GM21576 (cell line): ENCODE measurements at regions not wholly inside any gene's neighbourhood (a gene's known extent, or its start where the extent isn't known, plus 50 kb on each side); places are given as distances from the start of the nearest gene placed in this dataset.
"Not testable (repeated sequence)": the region's sequence is repeated elsewhere in the genome, so short reads cannot be mapped to it uniquely, and the experiment has no call there.

Source experiments
- ATAC-seq: cut with Tn5 transposase; IDR thresholded peaks from one replicate; pipeline ENCODE4 v1.9.1; 2021; ENCODE audit warnings: mild to moderate bottlenecking, moderate library complexity; ENCODE audit not compliant: unreplicated experiment

DNA sequence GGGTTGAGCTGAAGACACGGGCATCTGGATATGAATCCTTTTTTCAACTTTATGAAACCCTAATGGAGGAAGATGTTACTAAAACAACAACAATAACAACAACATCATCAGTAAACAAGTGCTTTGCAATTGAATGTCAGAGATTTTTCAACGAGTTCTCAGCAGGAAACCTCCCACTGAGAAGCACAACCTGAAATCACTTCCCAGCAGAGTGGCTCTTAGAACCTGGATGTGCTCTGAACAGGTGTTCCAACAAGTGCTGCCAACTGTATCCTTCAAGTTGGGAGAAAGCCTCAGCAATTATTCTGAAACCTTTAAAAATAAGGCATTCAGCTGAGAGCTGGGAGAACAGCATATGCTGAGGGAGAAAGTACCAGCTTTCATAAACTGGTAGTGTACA, 1622.7 kb upstream of the CELF4 start:
- ATAC-seq, result no peak

DNA sequence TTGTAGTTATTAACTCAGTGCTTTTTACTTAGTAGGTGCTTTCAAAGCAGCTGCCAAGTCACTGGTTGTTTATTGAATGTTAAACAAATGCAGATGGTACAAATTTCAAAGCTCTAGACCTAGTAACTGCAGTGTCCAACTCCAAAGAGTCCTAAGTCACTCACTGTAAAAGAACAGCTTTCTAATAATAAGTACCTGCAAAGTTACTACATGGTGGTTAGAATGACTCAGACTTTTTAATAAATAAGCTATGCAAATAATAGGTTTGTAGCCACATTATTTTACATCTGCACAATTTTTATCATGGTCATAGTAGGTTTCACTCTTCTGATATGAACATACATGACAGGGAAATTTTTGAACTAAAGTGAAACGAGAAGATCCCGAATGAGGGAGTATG, 1620.4 kb upstream of the CELF4 start:
- ATAC-seq, result no peak

DNA sequence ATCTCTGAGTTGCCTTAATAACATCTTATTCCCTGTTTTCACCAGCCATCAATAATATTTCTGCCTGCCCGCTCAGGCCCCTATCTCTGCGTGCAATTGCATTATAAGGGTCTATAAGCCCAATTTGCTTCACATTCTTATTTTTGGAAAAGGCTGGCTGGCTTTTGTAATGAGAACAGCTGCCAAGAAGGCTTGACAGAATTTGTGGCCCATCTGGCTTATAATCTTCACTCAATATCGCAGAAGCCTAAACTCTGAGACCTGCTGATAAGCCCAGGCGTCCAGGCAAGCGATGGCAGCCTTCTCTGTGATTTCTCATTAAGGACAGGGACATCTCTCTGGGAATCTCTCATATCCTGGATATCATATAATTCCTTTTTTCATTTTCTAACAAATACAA, 1618.6 kb upstream of the CELF4 start:
- no peak for ATAC-seq

DNA sequence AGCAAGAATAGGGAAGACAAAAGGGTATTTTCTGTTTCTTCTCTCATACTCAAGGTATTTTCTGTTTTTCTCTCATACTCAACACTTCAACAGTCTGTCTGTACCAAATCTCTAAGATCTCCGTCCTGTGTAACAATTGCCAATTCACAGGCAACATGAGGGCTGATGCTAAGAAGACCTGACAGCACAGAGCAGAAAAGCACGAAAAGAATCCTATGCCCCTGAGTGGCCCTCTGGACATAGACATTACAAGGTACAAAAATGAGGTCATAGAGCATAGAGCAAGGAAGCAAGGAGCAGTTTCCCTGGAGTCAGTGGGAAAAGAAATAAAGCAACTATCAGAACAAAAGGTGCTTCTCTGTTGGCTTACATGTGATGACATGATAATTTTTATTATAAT, 1612.6 kb upstream of the CELF4 start:
- no peak for ATAC-seq

DNA sequence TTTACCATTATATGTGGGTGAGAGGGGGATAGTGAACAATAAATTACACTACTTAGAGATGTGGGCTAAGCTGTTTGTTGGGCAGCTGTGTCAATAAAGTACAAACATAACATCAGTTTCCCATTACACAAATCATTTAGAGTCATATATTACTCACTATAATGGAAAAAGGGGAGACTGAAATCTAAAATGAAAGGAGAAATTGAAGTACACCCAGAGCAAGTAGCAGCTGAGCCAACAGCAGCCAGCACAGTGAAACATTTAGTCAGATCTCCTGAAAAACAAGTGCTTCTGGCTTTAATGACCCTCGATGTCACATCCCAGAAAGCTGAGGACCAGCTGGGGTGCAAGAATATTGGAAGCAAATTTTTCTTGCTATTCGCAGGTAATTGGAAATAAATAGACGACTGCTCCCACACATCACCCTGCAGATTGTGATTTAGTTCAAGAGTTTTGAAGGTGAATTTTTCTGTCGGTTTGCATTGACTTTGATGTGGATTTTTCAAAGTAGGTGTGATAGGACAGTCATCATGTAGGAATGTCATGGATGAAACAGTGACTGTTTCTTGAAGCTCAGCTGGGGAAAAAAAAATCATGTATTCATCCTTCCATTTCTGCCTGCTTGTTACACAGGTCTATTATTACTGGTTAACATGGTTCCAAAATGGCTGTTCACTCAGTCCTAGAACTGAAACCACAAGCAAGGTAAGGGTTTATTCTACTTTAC, 1607.3 kb upstream of the CELF4 start:
- no peak for ATAC-seq

DNA sequence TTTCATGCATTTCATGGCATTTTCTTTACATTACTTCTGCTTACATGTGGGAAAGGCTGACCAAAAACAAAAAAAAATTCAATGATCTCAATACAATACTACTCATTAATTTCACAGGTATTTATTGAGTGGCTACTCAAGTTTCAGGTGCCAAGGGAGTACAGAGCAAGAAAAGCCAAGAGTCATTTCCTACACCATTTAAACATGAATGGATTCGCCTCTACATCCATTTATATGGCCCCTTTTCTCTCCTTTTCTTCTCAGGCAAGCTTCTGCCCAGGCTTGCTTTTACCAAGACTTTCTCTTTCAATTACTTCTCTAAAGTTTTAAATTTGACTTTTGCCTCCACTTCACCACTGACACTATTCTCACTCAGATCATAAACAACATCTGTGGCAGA, 1603.1 kb upstream of the CELF4 start:
- ATAC-seq, result no peak

DNA sequence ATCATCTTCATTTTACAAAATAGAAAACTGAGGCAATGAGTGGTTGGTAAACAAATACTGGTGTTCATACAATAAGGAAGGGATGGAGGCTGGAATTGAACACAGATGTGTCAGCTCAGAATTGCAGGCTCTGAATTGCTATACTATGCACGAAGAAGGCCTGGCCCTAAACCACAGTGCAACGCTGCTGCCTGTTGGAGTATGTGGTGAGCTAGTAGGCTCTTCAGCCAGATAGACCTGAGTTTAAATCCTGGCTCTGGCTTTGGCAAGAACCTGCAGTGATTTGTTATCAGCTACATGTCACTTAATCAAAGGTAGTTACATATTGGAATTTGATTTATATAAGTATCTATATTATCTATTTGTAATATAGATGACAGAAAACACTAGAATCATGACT, 1602.4 kb upstream of the CELF4 start:
- ATAC-seq, result no peak

DNA sequence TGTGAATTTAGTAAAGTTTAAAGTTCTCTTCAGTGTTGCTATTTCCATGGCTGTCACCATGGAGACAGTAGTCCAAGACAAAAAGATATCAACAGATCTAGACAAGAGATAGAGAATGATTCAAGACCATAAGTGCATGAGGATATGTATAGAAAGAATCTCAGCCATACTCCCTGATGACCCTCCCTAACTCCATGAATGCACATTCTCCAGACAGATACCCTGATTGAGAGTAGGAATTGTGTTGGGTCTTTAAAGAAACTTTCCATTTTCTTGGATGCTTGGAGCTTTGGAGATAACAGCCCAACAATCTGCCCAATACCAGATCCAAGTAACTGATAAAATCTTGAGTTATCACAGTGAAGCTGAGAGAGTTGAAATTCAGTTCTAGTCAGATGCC, 1601.2 kb upstream of the CELF4 start:
- no peak for ATAC-seq

DNA sequence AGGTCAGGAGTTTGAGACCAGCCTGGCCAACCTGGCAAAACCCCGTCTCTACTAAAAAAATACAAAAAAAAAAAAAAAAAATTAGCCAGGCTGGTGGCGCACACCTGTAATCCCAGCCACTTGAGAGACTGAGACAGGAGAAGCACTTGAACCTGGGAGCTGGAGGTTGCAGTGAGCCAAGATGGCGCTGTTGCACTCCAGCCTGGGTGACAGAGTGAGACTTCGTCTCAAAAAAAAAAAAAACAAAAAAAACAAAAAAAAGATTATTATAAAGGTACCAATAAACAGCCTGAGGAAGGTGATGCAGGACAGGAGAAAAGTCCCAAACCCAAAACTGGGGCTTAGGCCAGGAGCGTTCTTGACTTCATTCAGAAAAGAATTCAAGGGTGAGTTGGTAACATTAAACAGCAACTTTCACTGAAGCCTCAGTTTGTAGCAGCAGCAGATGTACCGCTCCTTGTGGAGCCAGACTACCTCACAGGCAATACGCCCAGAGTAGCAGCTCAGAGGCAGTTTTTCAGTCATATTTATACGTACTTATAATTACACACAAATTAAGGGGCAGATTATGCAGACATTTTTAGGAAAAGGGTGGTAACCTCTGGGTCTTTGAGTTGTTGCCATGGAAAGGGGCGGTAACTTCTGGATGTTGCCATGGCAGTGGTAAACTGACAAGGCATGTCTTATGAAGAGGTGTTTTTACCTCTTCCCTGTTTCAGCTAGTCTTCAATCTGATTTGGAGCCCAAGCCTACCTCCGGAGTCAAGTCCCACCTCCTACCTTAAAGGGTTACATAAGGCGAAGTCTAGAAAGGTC, 1596.6 kb upstream of the CELF4 start:
- no peak for ATAC-seq

DNA sequence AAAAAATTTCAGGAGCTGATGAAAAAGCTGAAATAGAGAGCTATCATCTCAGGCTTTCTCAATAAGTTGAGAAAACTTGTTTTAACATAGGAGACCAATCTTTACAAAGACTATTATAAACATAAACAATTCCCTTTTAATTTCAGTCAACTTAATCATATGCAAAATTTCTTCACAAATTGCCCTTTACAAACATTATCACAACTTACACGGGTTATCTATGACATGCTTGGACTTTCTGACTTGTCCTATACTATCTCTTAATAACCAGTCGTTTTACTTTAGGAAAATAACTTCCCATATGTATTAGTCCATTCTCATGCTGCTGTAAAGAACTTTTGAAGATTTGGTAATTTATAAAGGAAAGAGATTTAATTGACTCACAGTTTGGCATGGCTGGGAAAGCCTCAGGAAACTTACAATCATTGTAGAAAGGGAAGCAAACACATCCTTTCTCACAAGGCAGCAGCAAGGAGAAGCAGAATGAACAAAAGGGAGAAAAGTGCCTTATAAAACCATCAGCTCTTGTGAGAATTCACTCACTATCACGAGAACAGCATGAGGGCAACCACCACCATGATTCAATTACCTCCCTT, 1583.7 kb upstream of the CELF4 start:
- ATAC-seq, result no peak

DNA sequence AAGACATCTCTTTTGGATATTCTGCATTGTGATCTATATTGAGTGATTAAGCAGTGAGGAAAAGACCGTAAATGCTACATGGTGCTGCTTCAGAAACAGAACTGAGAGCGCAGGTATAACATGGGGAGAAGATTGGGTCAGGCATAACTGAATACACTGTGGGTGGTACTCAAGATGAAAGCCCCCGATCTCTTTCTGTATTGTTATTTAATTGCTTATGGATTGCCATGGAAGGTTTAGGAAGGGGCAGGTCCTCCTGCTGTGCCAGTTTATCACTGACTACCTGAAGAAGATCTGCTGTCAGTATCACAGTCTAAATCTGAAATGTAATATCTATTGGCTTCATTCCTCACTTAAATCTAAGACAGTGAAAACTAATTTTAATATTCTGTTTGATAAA, 1568.7 kb upstream of the CELF4 start:
- ATAC-seq, result no peak

DNA sequence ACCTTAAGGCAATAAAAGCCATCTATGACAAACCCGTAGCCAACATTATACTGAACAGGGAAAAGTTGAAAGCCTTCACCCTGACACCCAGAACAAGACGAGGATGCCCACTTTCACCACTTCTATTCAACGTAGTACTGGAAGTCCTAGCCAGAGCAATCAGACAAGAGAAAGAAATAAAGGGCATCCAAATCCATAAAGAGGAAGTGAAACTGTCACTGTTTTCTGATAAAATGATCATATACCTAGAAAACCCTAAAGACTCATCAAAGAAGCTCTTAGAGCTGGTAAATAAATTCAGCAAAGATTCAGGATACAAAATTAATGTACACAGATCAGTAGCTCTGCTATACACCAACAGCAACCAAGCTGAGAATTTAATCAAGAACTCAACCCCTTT, 1561.9 kb upstream of the CELF4 start:
- ATAC-seq, result not testable (repeated sequence)

DNA sequence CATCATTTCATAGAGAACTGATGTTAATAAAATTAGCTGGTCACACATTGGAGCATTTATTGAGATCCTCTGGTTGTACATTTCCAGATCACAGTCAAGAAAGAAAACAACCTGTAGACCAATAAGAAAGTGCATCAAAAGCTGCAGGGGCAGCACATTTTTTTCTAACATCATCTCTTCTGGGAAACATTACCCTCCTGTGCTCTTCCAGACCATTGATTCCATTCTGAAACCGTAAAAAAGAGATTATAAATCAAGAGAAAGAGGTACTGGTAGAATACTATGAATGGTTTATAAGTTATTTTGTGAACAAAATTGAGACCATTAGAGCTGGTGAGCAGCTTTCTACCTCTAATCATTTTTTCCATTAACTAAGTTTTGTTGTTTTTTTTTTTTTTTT, 1548.2 kb upstream of the CELF4 start:
- no peak for ATAC-seq

DNA sequence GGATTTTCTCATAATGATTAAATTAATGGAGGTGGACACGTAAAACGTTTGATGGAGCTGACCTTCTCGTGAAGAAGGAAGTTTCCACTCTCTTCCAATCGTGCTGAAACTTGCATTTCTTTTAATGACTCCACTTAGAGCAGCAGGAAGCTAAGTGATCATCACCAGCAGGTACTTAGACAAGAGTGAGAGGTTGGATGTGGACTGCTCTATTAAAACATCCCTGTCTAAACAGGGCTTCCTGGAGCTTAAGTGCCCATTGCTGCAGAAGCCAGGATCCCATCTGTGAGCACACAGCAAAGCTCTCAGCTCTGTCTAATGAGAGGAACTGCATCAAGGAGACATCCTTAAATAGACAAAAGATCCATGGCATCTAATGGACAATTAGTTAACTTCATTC, 1539.5 kb upstream of the CELF4 start:
- ATAC-seq, result no peak

DNA sequence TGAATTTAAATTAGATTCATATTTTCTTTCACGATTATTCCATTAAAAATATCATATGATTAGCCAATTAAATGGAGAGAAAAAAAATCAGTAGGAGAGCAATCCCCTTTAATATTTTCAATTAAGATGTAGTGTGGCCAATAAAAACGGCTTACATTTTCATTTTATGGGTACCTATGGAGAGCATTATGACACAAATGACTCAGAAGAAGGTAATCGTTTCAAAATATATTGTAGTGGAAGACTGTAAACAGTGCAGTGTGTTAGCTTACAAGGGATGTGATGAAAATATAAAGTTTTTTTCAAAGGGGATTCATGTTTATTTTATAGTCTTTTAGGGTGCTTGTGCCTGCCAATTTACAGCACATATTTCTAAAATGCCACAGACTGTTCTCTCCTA, 1507.4 kb upstream of the CELF4 start:
- no peak for ATAC-seq

DNA sequence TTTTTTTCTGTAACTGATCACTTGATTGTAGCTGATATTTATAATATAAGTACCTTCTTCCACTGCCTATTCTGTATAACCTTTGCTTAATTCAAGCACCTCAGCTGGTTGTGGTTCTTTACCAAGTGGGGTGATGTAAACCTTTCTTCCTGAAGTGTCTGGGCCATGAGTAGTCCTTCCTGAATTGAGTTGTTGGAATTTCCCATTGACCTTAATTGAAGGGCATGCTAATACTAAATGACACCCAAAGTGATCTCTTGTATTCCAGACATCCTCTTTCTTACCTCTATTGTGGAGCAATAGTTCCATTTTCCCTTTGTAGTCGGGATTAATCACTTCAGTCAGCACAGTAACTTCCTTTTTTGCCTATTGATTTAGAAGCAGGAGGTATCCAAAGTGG, 1496.8 kb upstream of the CELF4 start:
- ATAC-seq, result no peak

DNA sequence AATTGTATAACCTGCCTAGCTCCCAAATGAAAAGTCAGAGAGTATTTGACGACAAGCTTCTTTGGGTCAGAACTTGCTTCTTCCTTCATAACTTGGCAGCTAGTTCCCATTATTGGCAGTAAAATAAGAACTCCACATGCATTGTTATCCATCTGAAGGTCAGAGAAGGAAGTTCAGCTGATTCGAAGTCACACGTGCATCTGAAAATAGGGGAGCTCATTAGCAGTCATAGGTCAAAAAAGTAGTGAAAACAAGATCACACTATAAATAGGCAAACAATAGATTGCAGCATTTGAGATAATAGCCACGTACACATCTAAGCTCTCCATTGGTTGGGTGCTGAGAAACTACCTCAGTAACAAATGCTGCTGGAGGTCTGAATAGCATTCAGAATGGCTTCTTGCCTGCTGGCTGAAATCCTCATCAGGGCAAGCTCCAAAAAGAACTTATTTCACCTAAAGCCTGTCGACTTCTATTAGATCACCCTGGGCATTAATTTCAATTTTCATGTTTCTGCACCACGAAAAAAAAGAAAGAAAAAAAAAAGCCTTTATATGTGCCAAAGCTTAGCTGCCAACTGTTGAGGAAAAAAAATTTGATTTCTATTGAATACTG, 1492.9 kb upstream of the CELF4 start:
- ATAC-seq, result no peak

DNA sequence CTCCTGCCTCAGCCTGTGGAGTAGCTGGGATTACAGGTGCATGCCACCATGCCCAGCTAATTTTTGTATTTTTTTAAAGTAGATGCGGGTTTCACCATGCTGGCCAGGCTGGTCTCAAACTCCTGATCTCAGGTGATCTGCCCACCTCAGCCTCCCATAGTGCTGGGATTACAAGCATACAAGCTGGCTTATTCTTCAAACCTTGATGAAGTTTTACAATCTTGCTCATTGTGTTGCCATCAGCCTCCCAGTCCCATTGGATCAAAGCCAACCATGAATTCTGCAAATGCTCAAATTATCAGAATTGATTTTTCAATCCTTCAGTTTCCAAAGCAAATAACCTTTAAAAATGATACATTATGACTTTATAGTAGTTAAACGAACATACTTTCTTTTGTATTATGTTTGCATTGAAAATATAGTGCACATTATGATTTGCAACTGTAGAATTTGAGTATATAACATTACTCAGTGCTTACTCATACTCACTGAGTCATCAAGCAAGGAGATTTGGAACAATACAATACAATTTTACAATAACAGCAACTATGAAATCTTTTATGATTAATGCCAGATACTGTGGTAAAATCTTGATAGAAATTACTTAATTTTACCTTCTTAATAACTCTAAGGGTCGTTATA, 1491.9 kb upstream of the CELF4 start:
- ATAC-seq, result no peak

DNA sequence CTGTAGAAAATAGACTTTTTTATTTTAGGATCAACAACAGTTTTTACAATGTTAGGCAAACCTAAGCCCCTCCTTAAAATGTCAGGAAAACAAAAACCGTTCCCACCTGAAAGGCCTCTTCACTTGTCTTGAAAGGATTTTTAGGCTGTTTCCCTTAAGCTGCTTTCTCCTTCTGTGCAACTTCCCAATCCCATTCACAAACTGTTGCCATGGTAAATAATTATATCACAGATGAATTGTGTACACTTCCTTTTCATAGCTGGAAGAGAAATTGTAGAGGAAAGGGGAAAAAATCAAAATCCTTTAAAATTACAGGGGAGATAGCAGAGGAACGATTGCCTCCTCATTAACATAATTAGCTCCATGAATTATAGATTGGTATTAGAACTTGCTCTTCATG, 1488.0 kb upstream of the CELF4 start:
- no peak for ATAC-seq

DNA sequence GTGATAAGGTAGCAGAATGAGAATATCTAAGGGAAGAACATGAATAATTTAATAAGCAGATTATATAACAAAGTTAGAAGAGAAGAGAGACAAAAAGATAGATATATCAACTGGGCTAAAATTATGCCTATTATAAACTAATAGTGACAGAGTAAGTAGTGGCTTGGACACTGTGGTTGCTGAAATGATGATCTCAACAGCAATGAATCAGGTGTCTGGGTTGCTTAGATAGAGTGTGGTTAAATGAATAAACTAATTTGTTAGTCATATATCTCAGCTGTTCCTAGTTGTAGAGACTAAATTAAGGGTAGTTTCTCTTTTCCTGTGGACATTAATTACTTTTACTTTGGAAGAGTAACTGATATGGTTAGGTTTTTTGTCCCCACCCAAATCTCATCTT, 1485.4 kb upstream of the CELF4 start:
- ATAC-seq, result no peak

DNA sequence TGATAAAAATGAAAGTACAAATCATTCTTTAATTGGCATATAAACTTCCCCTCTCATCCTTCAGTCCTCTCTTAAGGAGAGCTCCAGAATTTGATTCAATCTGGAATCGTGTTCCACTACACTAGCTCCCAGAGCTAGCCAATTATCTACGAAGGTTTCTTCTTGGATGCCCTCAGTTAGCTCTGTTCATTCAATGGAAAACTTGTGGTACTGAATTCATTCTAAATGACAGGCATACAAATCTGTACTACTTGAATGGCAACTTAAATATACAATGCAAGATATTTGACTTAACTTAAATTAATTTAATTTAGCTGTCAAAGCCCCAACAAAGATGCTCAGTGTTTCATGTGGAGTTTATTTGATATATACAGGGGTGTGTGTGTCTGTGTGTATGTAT, 1474.2 kb upstream of the CELF4 start:
- ATAC-seq, result no peak
